GM12878 (cell line): ENCODE measurements at regions not wholly inside any gene's neighbourhood (a gene's known extent, or its start where the extent isn't known, plus 50 kb on each side); places are given as distances from the start of the nearest gene placed in this dataset.

Experiments used
- ATAC-seq: fragments of 200-7000 bp; cut with Tn5 transposase; 3 replicates; pipeline ENCODE4 v1.9.1; 2020; ENCODE audit warnings: mild to moderate bottlenecking, moderate library complexity
- BruUV-seq: library from RNA; stranded (reverse); fragments of 400-500 nt; replicated peaks from 2 replicates; lab custom pipeline; 2021; lab: Mats Ljungman, UMichigan
- CTCF ChIA-PET: fragments of 300-600 bp; sonication (Branson Sonifier 250); formaldehyde crosslinking; extraction: SDS; loops from one replicate; lab custom pipeline; 2021; ENCODE audit warnings: inconsistent platforms; lab: Yijun Ruan, JAX
- POLR2A ChIA-PET: fragments of 350-600 bp; formaldehyde crosslinking; extraction: SDS; loops from one replicate; lab custom pipeline; 2021; ENCODE audit warnings: inconsistent platforms; lab: Charles Lee
- RAD21 ChIA-PET: fragments of 300-600 bp; sonication (Branson Sonifier 250); formaldehyde crosslinking; loops from one replicate; lab custom pipeline; 2023; ENCODE audit warnings: antibody characterized with exemption; ENCODE audit not compliant: unreplicated experiment; lab: Charles Lee
- SMC1A ChIA-PET: fragments of 300-600 bp; sonication (Branson Sonifier 250); formaldehyde crosslinking; loops from one replicate; lab custom pipeline; 2023; ENCODE audit not compliant: unreplicated experiment, uncharacterized antibody; lab: Charles Lee
- DNase-seq: peaks from one replicate; pipeline ENCODE4 v3.0.0-alpha.2; 2011; ENCODE audit warnings: low read depth, low spot score
- FAIRE-seq: peaks from 3 replicates; lab custom pipeline; 2011; peaks lifted over from hg19 to GRCh38; lab: Jason Lieb, UNC
- H2AFZ ChIP-seq: 2 replicates; pipeline ENCODE4 v1.6.0; 2011; ENCODE audit warnings: low read depth, low read length, control low read depth; ENCODE audit not compliant: control insufficient read depth
- H3K27ac ChIP-seq: 2 replicates; pipeline ENCODE4 v1.5.1; 2011; ENCODE audit warnings: control low read depth; ENCODE audit not compliant: control insufficient read depth, insufficient read depth
- H3K27me3 ChIP-seq, 2 experiments: replicated peaks in 1 of 2; 2 replicates each; pipeline versions ENCODE4 v1.6.0 to v1.6.1; 2011; ENCODE audit warnings: low read length in 1 of 2; ENCODE audit not compliant: control insufficient read depth in 2 of 2, insufficient read depth in 2 of 2
- H3K36me3 ChIP-seq, 2 experiments: 2 replicates each; pipeline ENCODE4 v1.5.1; 2011; ENCODE audit warnings: low read length in 1 of 2; ENCODE audit not compliant: control insufficient read depth in 2 of 2, insufficient read depth in 2 of 2
- H3K4me1 ChIP-seq: 2 replicates; pipeline ENCODE4 v1.6.1; 2011; ENCODE audit warnings: mild to moderate bottlenecking, low read length, moderate library complexity, mixed read lengths; ENCODE audit not compliant: control insufficient read depth, insufficient read depth
- H3K4me2 ChIP-seq: 2 replicates; pipeline ENCODE4 v1.6.0; 2011; ENCODE audit warnings: control low read depth; ENCODE audit not compliant: control insufficient read depth, insufficient read depth
- H3K4me3 ChIP-seq: fragments of 200-600 bp; sonication (generic); 2 replicates; pipeline ENCODE4 v1.5.1; 2016
- H3K79me2 ChIP-seq: 2 replicates; pipeline ENCODE4 v1.6.0; 2011; ENCODE audit warnings: low read length; ENCODE audit not compliant: control insufficient read depth, insufficient read depth
- H3K9ac ChIP-seq: 2 replicates; pipeline ENCODE4 v1.8.0; 2011; ENCODE audit warnings: low read length, control low read depth, mixed read lengths; ENCODE audit not compliant: control insufficient read depth, insufficient read depth
- H3K9me3 ChIP-seq: replicated peaks from 3 replicates; pipeline ENCODE4 v1.5.1; 2011; ENCODE audit warnings: mild to moderate bottlenecking, low read length; ENCODE audit not compliant: control insufficient read depth, insufficient read depth
- H4K20me1 ChIP-seq: 2 replicates; pipeline ENCODE4 v1.6.0; 2011; ENCODE audit not compliant: control insufficient read depth, insufficient read depth
- BACH1 ChIP-seq: fragments of 450-650 bp; IDR thresholded peaks from 2 replicates; pipeline ENCODE4 v1.6.1; 2017; ENCODE audit warnings: mild to moderate bottlenecking, borderline replicate concordance
- EED ChIP-seq: sonication (generic); IDR thresholded peaks from 2 replicates; pipeline ENCODE4 v1.6.1; 2016; ENCODE audit warnings: antibody characterized with exemption, low read depth
- EGR1 ChIP-seq, 2 experiments: IDR thresholded peaks; 1 replicate in 1 of 2; 2 replicates in 1 of 2; pipeline ENCODE4 v1.6.1; 2011 to 2012; ENCODE audit warnings: low read depth in 2 of 2, low read length in 2 of 2, borderline replicate concordance in 1 of 2, mild to moderate bottlenecking in 1 of 2, moderate library complexity in 1 of 2
- EP300 ChIP-seq, 2 experiments: fragments of 150-350 bp in 1 of 2; IDR thresholded peaks; 2 replicates each; pipeline ENCODE4 v1.6.1; 2011 to 2012; ENCODE audit warnings: low read depth in 2 of 2, low read length in 2 of 2, borderline replicate concordance in 1 of 2, improper control_type of control experiment in 1 of 2, inconsistent platforms in 1 of 2; ENCODE audit not compliant: control insufficient read depth in 1 of 2
- ESRRA ChIP-seq: IDR thresholded peaks from 2 replicates; pipeline ENCODE4 v1.6.1; 2012; ENCODE audit warnings: mild to moderate bottlenecking, low read length, improper control_type of control experiment
- EZH2 ChIP-seq: IDR thresholded peaks from 2 replicates; pipeline ENCODE4 v1.6.1; 2012; ENCODE audit warnings: low read depth, mild to moderate bottlenecking, control low read depth, inconsistent platforms, low read length, borderline replicate concordance; ENCODE audit not compliant: control insufficient read depth
- GATAD2B ChIP-seq: fragments of 450-650 bp; conservative IDR thresholded peaks from 2 replicates; pipeline ENCODE4 v1.6.1; 2017; ENCODE audit warnings: low read depth, mild to moderate bottlenecking, moderate library complexity
- NFYA ChIP-seq: IDR thresholded peaks from 2 replicates; pipeline ENCODE4 v1.6.1; 2011; ENCODE audit warnings: low read depth, mild to moderate bottlenecking, low read length, improper control_type of control experiment, borderline replicate concordance
- POLR2AphosphoS5 ChIP-seq: IDR thresholded peaks from 2 replicates; pipeline ENCODE4 v1.6.1; 2011; ENCODE audit warnings: mild to moderate bottlenecking, low read length, inconsistent platforms
- POU2F2 ChIP-seq: IDR thresholded peaks from 3 replicates; pipeline ENCODE4 v1.6.1; 2011; ENCODE audit warnings: low read depth, mild to moderate bottlenecking, low read length, borderline replicate concordance
- RAD51 ChIP-seq: fragments of 450-650 bp; IDR thresholded peaks from 2 replicates; pipeline ENCODE4 v1.6.1; 2016; ENCODE audit warnings: moderate library complexity, mild to moderate bottlenecking, inconsistent platforms
- SIN3A ChIP-seq: IDR thresholded peaks from 2 replicates; pipeline ENCODE4 v1.6.1; 2012; ENCODE audit warnings: low read depth, low read length, improper control_type of control experiment
- ZNF622 ChIP-seq: fragments of 450-650 bp; IDR thresholded peaks from 2 replicates; pipeline ENCODE4 v1.6.1; 2017; ENCODE audit warnings: mild to moderate bottlenecking, inconsistent platforms
- WGBS: methylation state at CpG from one replicate; pipeline ENCODE4 v1.1.6; 2016; ENCODE audit warnings: low lambda C conversion rate; ENCODE audit not compliant: insufficient replicate concordance, insufficient coverage; ENCODE audit errors: missing lambda C conversion rate; 5-methylcytosine and 5-hydroxymethylcytosine counted together
- in situ Hi-C: fragments of 300-500 bp; cut with MboI; formaldehyde crosslinking; loops from 9 replicates; pipeline ENCODE4 v1.14.3; 2018; ENCODE audit warnings: mixed read lengths
- intact Hi-C: fragments of 100-400 bp; cut with micrococcal nuclease; formaldehyde crosslinking; loops from one replicate; pipeline ENCODE4 v1.14.2; 2022; ENCODE audit not compliant: unreplicated experiment
- TF ChIP-seq, protein P1 (sequence below): IDR thresholded peaks from 2 replicates; pipeline ENCODE4 v1.6.1; 2012; ENCODE audit warnings: low read length, inconsistent platforms
- TF ChIP-seq, protein P2 (sequence below): fragments of 450-650 bp; IDR thresholded peaks from 2 replicates; pipeline ENCODE4 v1.6.1; 2018; ENCODE audit warnings: borderline replicate concordance, mild to moderate bottlenecking; ENCODE audit not compliant: partially characterized antibody
- TF ChIP-seq, protein P3 (sequence below): fragments of 450-650 bp; IDR thresholded peaks from 2 replicates; pipeline ENCODE4 v1.6.1; 2016; ENCODE audit warnings: mild to moderate bottlenecking

DNA sequence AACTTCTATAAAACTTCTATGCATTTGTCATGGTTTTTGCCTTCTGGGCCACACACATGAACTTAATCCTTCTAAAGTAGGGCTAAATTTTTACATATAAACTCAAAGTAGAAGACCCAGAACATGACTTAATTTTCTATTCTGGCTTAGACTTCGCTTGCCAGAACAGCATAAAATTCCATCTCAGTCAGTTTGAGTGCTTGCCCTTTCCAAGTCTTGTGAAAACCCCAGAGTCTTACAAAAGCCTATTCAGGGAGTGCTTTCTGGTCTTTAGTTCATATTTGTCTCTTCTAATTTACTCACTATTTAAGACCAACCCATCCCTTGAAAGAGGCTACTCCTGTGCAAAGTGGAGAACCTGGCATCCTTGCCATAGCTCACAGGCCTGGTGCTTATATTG is 201.6 kb upstream of the MEOX2 start (continued):
- TF ChIP-seq POLR2AphosphoS5 (no peak), POU2F2 (no peak), RAD51 (no peak), NFYA (no peak)

DNA sequence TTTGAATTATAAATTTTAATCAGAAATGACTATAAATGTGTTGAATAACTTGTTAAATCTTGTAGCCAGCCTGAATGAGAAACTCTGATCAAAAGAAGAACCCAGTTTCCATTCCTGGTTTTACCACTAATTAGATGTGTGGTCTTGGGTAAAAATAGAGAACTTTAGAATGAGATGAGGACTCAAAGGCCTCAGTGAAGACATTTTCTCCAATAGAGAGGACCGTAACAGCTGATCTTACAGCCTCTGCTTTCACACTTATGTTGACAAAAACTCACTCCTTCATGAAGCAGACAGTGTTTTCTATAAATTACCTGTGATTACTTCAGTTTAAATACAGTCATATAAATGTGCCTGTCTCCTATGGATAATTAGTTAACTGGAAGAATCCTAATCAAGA is 200.1 kb upstream of the MEOX2 start:
- SMC1A ChIA-PET: no interaction called here
- no TSS peak for BruUV-seq
- in situ Hi-C loops (no loop called here), intact Hi-C loops (no loop called here)
- Histone ChIP-seq H3K27ac (no peak overlapping the region), H3K4me2 (no peak overlapping the region), H3K27me3 (no peaks in the 10 kb centered on the region), H3K4me1 (no peaks in the 10 kb centered on the region), H2AFZ (no peak overlapping the region), H4K20me1 (no peaks in the 10 kb centered on the region), H3K79me2 (no peaks in the 10 kb centered on the region), H3K4me3 (no peak overlapping the region), H3K9me3 (no peaks in the 10 kb centered on the region), H3K36me3 (no peaks in the 10 kb centered on the region), H3K9ac (no peak overlapping the region)
- CTCF ChIA-PET: no interaction called here
- FAIRE-seq: no peak
- RAD21 ChIA-PET: no interaction called here
- POLR2A ChIA-PET: no interaction called here
- ATAC-seq: no peak
- no peak for DNase-seq
- 33% methylated on average over 1 of the region's 1 CpG for WGBS
- TF ChIP-seq SIN3A (no peak), EZH2 (no peak), BACH1 (no peak), POLR2AphosphoS5 (no peak), EP300 (IDR thresholded peaks at IDR 0.05; ENCODE audit: borderline replicate concordance in 1 of 2, control insufficient read depth in 1 of 2, low read depth in 2 of 2, low read length in 2 of 2) (no peak), EED (no peak), GATAD2B (no peak), ZNF622 (no peak), EGR1 (IDR thresholded peaks at IDR 0.05; ENCODE audit: borderline replicate concordance in 1 of 2, low read depth in 2 of 2, low read length in 2 of 2) (no peak), ESRRA (no peak)
- TF ChIP-seq, protein P1, sequence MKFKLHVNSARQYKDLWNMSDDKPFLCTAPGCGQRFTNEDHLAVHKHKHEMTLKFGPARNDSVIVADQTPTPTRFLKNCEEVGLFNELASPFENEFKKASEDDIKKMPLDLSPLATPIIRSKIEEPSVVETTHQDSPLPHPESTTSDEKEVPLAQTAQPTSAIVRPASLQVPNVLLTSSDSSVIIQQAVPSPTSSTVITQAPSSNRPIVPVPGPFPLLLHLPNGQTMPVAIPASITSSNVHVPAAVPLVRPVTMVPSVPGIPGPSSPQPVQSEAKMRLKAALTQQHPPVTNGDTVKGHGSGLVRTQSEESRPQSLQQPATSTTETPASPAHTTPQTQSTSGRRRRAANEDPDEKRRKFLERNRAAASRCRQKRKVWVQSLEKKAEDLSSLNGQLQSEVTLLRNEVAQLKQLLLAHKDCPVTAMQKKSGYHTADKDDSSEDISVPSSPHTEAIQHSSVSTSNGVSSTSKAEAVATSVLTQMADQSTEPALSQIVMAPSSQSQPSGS: no peak
- TF ChIP-seq, protein P2, sequence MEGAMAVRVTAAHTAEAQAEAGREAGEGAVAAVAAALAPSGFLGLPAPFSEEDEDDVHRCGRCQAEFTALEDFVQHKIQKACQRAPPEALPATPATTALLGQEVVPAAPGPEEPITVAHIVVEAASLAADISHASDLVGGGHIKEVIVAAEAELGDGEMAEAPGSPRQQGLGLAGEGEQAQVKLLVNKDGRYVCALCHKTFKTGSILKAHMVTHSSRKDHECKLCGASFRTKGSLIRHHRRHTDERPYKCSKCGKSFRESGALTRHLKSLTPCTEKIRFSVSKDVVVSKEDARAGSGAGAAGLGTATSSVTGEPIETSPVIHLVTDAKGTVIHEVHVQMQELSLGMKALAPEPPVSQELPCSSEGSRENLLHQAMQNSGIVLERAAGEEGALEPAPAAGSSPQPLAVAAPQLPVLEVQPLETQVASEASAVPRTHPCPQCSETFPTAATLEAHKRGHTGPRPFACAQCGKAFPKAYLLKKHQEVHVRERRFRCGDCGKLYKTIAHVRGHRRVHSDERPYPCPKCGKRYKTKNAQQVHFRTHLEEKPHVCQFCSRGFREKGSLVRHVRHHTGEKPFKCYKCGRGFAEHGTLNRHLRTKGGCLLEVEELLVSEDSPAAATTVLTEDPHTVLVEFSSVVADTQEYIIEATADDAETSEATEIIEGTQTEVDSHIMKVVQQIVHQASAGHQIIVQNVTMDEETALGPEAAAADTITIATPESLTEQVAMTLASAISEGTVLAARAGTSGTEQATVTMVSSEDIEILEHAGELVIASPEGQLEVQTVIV: no peak
- TF ChIP-seq, protein P3, sequence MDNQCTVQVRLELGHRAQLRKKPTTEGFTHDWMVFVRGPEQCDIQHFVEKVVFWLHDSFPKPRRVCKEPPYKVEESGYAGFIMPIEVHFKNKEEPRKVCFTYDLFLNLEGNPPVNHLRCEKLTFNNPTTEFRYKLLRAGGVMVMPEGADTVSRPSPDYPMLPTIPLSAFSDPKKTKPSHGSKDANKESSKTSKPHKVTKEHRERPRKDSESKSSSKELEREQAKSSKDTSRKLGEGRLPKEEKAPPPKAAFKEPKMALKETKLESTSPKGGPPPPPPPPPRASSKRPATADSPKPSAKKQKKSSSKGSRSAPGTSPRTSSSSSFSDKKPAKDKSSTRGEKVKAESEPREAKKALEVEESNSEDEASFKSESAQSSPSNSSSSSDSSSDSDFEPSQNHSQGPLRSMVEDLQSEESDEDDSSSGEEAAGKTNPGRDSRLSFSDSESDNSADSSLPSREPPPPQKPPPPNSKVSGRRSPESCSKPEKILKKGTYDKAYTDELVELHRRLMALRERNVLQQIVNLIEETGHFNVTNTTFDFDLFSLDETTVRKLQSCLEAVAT: no peak
